HL-60 (cell line): ENCODE measurements at regions not wholly inside any gene's neighbourhood (a gene's known extent, or its start where the extent isn't known, plus 50 kb on each side); places are given as distances from the start of the nearest gene placed in this dataset.

Experiments used
- DNase-seq, 2 experiments: peaks; one replicate each; pipeline ENCODE4 v3.0.0-alpha.2; 2010 to 2020; ENCODE audit warnings: low read depth in 1 of 2, low spot score in 1 of 2
- H3K27ac ChIP-seq: fragments of 250-450 bp; sonication (Bioruptor Pico); replicated peaks from 2 replicates; pipeline ENCODE4 v1.5.1; 2020; ENCODE audit warnings: mild to moderate bottlenecking, moderate library complexity
- H3K27me3 ChIP-seq: fragments of 250-450 bp; sonication (Bioruptor Pico); 2 replicates; pipeline ENCODE4 v1.5.1; 2021; ENCODE audit warnings: mild to moderate bottlenecking, moderate library complexity; ENCODE audit not compliant: insufficient read depth, poor library complexity, severe bottlenecking
- H3K4me3 ChIP-seq: replicated peaks from 2 replicates; pipeline ENCODE4 v1.5.1; 2011; ENCODE audit warnings: mild to moderate bottlenecking, control low read depth, low read length; ENCODE audit not compliant: insufficient read depth
- GABPA ChIP-seq: IDR thresholded peaks from 2 replicates; pipeline ENCODE4 v1.6.1; 2012; ENCODE audit warnings: low read depth
- POLR2AphosphoS5 ChIP-seq: IDR thresholded peaks from 2 replicates; pipeline ENCODE4 v1.6.1; 2012; ENCODE audit warnings: low read depth
- SPI1 ChIP-seq: IDR thresholded peaks from 2 replicates; pipeline ENCODE4 v1.6.1; 2012; ENCODE audit warnings: low read depth, mild to moderate bottlenecking, borderline replicate concordance
- TF ChIP-seq, protein P1 (sequence below): IDR thresholded peaks from one replicate; pipeline ENCODE4 v1.5.1; 2011; ENCODE audit warnings: low read length, control low read depth, inconsistent platforms; ENCODE audit not compliant: insufficient read depth
- TF ChIP-seq, protein P2 (sequence below): IDR thresholded peaks from 2 replicates; pipeline ENCODE4 v1.6.1; 2012; ENCODE audit warnings: low read depth; ENCODE audit not compliant: insufficient replicate concordance

DNA sequence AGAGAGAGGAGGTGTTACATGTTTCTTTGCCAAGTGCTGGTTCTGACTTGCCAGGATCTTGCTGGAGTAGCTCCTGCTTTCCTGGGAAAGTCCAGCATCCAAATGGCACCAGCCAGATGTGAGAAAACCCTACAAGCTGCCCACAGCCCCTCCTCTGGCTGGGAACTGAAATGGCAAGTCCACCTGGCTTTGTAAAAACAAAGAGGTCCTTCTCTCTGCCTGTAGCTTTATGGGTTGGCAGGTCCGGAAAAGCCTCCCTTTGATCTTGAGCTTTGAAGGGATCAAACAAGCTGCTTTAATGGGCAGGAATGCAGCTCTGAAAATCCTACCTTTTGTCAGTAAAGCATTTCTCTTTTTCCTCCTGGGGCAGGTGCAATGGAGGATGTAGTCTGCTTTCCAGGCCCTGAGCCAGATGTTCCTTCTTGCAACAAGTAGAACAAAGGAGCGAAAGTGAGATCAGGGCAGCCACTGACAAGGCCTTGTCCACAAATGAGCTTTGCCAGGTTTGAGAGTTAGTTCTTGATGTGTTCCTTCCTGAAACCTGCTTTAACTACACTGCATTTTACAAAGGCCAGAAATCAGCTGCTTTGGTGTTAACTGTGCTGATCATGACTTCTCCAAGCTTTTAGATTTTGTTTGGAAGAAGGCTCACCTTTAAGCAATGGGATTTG, 456.7 kb downstream of the ZNF608 start:
- DNase-seq, result no peak
- H3K27ac ChIP-seq, result no peak overlapping the region

DNA sequence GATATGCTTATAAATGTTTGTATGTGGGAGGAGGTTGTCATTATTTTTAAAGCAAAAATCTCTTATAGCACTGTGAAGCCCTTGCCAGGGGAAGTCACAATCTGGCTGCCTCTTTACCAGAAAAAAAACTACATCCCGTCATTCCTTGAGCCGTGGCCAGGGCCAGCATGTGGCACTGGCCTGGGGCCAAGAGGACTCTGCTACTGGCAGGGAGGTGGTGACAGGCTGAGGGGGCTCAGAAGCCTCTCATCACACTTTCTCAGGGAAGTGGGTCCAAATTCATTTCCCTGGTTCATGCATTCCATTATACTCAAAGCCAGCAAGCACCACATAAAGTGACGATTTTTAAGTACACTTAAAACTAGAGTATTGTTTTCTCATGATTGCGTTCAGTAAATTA, 457.3 kb downstream of the ZNF608 start:
- Histone ChIP-seq H3K4me3 (no peak overlapping the region), H3K27me3 (no peaks in the 10 kb centered on the region), H3K27ac (no peak overlapping the region)
- DNase-seq, result no peak
- TF ChIP-seq SPI1 (no peak), GABPA (no peak), POLR2AphosphoS5 (no peak)
- TF ChIP-seq, protein P1, sequence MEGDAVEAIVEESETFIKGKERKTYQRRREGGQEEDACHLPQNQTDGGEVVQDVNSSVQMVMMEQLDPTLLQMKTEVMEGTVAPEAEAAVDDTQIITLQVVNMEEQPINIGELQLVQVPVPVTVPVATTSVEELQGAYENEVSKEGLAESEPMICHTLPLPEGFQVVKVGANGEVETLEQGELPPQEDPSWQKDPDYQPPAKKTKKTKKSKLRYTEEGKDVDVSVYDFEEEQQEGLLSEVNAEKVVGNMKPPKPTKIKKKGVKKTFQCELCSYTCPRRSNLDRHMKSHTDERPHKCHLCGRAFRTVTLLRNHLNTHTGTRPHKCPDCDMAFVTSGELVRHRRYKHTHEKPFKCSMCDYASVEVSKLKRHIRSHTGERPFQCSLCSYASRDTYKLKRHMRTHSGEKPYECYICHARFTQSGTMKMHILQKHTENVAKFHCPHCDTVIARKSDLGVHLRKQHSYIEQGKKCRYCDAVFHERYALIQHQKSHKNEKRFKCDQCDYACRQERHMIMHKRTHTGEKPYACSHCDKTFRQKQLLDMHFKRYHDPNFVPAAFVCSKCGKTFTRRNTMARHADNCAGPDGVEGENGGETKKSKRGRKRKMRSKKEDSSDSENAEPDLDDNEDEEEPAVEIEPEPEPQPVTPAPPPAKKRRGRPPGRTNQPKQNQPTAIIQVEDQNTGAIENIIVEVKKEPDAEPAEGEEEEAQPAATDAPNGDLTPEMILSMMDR, result no peak
- TF ChIP-seq, protein P2, sequence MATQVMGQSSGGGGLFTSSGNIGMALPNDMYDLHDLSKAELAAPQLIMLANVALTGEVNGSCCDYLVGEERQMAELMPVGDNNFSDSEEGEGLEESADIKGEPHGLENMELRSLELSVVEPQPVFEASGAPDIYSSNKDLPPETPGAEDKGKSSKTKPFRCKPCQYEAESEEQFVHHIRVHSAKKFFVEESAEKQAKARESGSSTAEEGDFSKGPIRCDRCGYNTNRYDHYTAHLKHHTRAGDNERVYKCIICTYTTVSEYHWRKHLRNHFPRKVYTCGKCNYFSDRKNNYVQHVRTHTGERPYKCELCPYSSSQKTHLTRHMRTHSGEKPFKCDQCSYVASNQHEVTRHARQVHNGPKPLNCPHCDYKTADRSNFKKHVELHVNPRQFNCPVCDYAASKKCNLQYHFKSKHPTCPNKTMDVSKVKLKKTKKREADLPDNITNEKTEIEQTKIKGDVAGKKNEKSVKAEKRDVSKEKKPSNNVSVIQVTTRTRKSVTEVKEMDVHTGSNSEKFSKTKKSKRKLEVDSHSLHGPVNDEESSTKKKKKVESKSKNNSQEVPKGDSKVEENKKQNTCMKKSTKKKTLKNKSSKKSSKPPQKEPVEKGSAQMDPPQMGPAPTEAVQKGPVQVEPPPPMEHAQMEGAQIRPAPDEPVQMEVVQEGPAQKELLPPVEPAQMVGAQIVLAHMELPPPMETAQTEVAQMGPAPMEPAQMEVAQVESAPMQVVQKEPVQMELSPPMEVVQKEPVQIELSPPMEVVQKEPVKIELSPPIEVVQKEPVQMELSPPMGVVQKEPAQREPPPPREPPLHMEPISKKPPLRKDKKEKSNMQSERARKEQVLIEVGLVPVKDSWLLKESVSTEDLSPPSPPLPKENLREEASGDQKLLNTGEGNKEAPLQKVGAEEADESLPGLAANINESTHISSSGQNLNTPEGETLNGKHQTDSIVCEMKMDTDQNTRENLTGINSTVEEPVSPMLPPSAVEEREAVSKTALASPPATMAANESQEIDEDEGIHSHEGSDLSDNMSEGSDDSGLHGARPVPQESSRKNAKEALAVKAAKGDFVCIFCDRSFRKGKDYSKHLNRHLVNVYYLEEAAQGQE, result no peak

More for the DNA sequence above, 456.7 kb downstream of the ZNF608 start:
- TF ChIP-seq, protein P1, result no peak
- TF ChIP-seq GABPA (no peak), SPI1 (no peak), POLR2AphosphoS5 (no peak)
- TF ChIP-seq, protein P2, result no peak
- H3K27me3 ChIP-seq, result no peaks in the 10 kb centered on the region
- H3K4me3 ChIP-seq, result no peak overlapping the region

DNA sequence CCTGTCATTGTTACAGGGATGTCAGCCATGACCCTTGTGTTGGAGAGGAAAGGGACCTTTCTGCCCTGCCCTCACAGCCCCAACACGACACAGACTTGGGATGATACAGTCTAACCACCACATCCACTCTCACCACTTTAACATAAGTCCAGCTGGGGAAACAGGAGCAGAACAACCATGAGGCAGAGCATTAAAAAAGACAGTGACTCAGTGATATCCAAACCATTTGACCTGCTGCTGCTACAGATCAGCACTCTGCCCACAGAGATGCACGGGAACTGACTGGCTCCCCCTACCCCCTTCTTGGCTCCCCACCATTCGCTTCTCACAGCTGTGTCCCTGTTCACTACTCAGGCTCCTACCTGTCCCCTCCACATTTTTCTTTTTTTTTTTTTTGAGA, 458.6 kb downstream of the ZNF608 start:
- no peak for DNase-seq

More for the DNA sequence above, 458.6 kb downstream of the ZNF608 start:
- Histone ChIP-seq H3K27ac (no peak overlapping the region), H3K27me3 (no peaks in the 10 kb centered on the region), H3K4me3 (no peak overlapping the region)
- TF ChIP-seq, protein P1, result no peak
- TF ChIP-seq GABPA (no peak), POLR2AphosphoS5 (no peak), SPI1 (no peak)
- TF ChIP-seq, protein P2, result no peak
